Astrocyte of the cerebellum (primary cell): ENCODE measurements at regions not wholly inside any gene's neighbourhood (a gene's known extent, or its start where the extent isn't known, plus 50 kb on each side); places are given as distances from the start of the nearest gene placed in this dataset.

Experiments used
- DNase-seq: peaks from one replicate; pipeline ENCODE4 v3.0.0-alpha.2; 2011; ENCODE audit warnings: low read depth
- H3K4me3 ChIP-seq: 2 replicates; pipeline ENCODE4 v1.5.1; 2011; ENCODE audit warnings: mild to moderate bottlenecking, low read depth, low read length, moderate library complexity
- in situ Hi-C: cut with HindIII; loops from 2 replicates; pipeline ENCODE4 v1.10.0; 2017; ENCODE audit warnings: low sequenced_read_pairs
- TF ChIP-seq, protein P1 (sequence below): IDR thresholded peaks from 2 replicates; pipeline ENCODE4 v1.5.1; 2012; ENCODE audit warnings: low read length, low read depth, moderate library complexity, mild to moderate bottlenecking; ENCODE audit errors: missing control alignments

DNA sequence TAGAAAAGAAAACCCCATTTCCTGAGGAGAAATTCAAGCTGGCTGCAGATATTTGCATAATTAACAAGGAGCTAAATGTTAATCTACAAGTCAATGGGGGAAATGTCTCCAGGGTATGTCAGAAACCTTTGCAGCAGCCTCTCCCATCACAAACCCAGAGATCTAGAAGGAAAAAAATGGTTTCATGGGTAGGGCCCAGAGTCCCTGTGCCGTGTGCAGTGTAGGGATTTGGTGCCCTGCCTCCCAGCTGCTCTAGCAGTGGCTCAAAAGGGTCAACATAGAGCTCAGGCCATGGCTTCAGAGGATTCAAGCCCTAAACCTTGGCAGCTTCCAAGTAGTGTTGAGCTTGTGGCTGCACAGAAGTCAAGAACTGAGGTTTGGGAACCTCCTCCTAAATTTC lies 290.2 kb upstream of the TMEFF2 start:
- in situ Hi-C loops: loop anchor here (5.0 kb wide), 1 partner anchor 38 kb away; no protein-coding TSS in a partner anchor
- no peak overlapping the region for H3K4me3 ChIP-seq
- DNase-seq: no peak
- TF ChIP-seq, protein P1, sequence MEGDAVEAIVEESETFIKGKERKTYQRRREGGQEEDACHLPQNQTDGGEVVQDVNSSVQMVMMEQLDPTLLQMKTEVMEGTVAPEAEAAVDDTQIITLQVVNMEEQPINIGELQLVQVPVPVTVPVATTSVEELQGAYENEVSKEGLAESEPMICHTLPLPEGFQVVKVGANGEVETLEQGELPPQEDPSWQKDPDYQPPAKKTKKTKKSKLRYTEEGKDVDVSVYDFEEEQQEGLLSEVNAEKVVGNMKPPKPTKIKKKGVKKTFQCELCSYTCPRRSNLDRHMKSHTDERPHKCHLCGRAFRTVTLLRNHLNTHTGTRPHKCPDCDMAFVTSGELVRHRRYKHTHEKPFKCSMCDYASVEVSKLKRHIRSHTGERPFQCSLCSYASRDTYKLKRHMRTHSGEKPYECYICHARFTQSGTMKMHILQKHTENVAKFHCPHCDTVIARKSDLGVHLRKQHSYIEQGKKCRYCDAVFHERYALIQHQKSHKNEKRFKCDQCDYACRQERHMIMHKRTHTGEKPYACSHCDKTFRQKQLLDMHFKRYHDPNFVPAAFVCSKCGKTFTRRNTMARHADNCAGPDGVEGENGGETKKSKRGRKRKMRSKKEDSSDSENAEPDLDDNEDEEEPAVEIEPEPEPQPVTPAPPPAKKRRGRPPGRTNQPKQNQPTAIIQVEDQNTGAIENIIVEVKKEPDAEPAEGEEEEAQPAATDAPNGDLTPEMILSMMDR: no peak

DNA sequence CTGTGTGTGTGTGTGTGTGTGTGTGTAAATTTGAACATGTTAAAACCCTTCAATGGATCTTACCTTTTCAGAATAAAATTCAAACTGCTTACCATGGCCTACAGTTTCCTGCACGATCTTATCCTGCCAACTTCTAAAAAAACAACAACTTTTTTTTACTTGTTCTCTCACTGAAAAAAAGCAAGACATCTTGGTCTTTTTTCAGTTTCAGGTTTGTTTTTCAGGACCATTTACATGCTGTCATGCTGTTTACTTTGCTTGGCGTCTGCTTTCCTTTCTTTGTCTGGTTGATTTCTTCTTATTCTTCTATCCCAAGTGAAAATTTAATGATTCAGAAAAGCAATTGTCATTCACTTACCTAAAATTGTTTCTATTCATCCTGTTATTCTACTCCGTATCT lies 286.3 kb upstream of the TMEFF2 start:
- TF ChIP-seq, protein P1: no peak
- H3K4me3 ChIP-seq: no peak overlapping the region
- DNase-seq: no peak
- in situ Hi-C loops: loop anchor here (5.0 kb wide), 1 partner anchor 34 kb away; no protein-coding TSS in a partner anchor

DNA sequence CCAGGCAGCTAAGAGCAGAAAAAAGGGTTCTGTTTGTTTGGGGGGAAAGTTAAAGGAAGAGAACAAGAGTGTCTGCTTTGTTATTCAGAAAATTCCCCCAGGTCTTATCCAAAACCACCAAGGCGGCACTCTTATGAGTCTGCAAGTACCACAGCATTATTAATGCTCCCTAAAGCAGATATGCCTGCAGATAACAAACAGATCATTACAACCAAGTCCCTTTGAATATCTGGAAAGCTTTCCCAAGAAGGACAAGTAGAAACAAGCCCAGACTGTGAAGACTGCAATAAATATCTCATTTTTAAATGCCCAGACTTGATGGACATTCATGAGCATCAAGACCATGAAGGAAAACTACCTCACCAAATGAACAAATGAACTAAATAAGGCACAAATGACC lies 278.6 kb upstream of the TMEFF2 start:
- TF ChIP-seq, protein P1: no peak
- DNase-seq: no peak
- in situ Hi-C loops: no loop called here
- H3K4me3 ChIP-seq: no peak overlapping the region

DNA sequence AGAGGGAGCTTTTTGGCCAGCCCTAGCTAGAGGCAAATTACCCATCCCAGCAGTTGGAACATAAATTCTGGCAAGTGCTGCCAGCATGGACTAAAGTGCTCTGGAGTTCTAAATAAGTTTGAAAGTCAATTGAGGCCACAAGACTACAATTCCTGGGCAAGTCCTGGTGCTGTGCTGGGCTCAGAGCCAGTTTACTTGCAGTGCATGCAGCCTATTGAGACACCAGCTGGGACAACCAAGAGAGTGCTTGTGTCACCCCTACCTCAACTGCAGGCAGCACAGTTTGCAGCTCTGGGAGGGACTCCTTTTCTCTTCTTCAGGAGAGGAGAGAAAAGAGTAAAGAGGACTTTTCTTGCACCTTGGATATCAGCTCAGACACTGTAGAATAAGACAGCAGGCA lies 277.2 kb upstream of the TMEFF2 start:
- in situ Hi-C loops: no loop called here
- DNase-seq: no peak
- TF ChIP-seq, protein P1: no peak
- no peak overlapping the region for H3K4me3 ChIP-seq

DNA sequence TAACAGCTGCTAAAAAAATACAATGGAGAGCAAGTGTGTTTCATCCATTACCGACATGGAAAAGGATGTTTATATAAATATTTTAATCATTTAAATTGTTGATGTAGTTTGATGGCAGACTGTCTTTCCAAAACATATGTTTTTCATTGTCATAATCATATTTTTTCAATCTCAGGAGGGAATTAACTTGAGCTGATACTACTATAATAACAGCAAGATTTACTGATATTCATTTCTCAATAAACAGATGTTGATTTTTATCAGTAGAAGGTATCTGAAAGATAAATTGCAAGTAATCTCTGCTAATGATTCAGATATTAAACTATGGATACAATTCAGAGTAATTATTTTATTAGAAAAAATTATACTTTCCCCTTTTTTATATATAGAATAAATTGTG lies 274.9 kb upstream of the TMEFF2 start:
- in situ Hi-C loops: no loop called here
- no peak overlapping the region for H3K4me3 ChIP-seq
- TF ChIP-seq, protein P1: no peak
- DNase-seq: no peak

DNA sequence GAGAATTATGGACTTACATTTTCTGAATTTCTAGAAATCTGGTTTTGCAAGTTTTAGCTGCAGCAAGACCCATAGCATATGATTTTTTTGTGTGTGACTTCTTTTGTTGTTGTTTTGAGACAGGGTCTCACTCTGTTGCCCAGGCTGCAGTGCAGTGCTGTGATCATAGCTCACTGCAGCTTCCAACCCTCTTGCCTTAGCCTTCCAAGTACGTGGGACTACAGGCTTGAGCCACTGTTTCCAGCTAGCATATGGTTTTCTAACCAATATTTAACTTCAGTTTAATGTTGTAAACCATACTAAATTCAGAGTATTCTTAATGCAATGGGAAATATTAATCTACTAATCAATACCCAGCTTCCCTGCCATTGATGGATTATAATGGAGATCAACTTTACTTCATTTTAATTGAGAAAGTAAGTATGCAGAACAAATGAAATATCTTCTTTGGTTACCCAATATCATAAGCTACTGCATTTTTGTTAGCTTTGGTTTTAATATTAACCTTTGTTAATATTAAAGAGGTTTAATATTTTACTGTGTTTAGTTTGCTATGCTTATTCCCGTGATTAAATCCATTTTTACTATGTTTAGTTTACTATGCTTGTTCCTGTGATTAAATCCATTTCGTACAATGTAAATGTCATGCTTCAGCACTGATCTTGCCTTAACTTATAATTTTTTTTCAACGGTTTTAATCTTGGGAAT lies 273.4 kb upstream of the TMEFF2 start:
- DNase-seq: no peak
- TF ChIP-seq, protein P1: no peak
- H3K4me3 ChIP-seq: no peak overlapping the region
- in situ Hi-C loops: no loop called here
